ENCODE measurements at regions not wholly inside any gene's neighbourhood (a gene's known extent, or its start where the extent isn't known, plus 50 kb on each side); places are given as distances from the start of the nearest gene placed in this dataset.

GRCh38 chr18:52237551-52237950 lies 102.4 kb upstream of the DCC start:
- Histone ChIP-seq H3K4me1 (ENCODE audit: insufficient read depth, low read length) (no peaks in the 10 kb centered on the region), H4K20me1 (ENCODE audit: insufficient read depth, low read length) (no peaks in the 10 kb centered on the region), H3K27ac (ENCODE audit: extremely low read length, insufficient read depth, low read length) (no peak overlapping the region), H3K4me2 (ENCODE audit: low read depth, low read length) (no peak overlapping the region), H3K4me3 (replicated peaks in 1 of 3; ENCODE audit: insufficient read depth in 1 of 3, low read depth in 2 of 3, low read length in 3 of 3) (no peak overlapping the region), H3K79me2 (ENCODE audit: insufficient read depth, low read length) (no peaks in the 10 kb centered on the region), H3K9me3 (ENCODE audit: low read length) (peaks cover 21% of the 10 kb centered on the region), H2AFZ (ENCODE audit: low read length) (no peak overlapping the region), H3K27me3 (ENCODE audit: control insufficient read depth in 1 of 2, insufficient read depth in 2 of 2, low read length in 2 of 2) (no peaks in the 10 kb centered on the region), H3K36me3 (replicated peaks in 1 of 2; ENCODE audit: control insufficient read depth in 1 of 2, insufficient read depth in 2 of 2, low read length in 2 of 2) (no peaks in the 10 kb centered on the region), H3K9ac (ENCODE audit: insufficient read depth, low read depth, low read length) (no peak overlapping the region)
- DNase-seq (ENCODE audit: low spot score) (no peak), ATAC-seq (no peak), FAIRE-seq (no peak)
- ChIA-PET POLR2A (no interaction called here), CTCF (ENCODE audit: low intra/inter-chr PET ratio, low total read pairs) (no interaction called here)
- TF ChIP-seq GFI1 (CRISPR knock-in tag; IDR thresholded peaks at IDR 0.05; ENCODE audit: borderline replicate concordance) (no peak), FIP1L1 (IDR thresholded peaks at IDR 0.05; ENCODE audit: borderline replicate concordance, insufficient read depth, low read depth, low read length) (no peak), FOSL2 (CRISPR knock-in tag; IDR thresholded peaks at IDR 0.05) (no peak), PCBP2 (optimal IDR thresholded peaks at IDR 0.05; ENCODE audit: low read depth, low read length, poor library complexity, severe bottlenecking) (no peak), XBP1 (CRISPR knock-in tag; IDR thresholded peaks at IDR 0.05) (no peak), ZIK1 (CRISPR knock-in tag; IDR thresholded peaks at IDR 0.05; ENCODE audit: borderline replicate concordance, low read depth) (no peak), KDM3A (CRISPR knock-in tag; IDR thresholded peaks at IDR 0.05; ENCODE audit: low read depth) (no peak)
- intact Hi-C loops (cut with micrococcal nuclease; ENCODE audit: unreplicated experiment) (no loop called here), in situ Hi-C loops (cut with HindIII; ENCODE audit: extremely low pct_ligation_motif_present, low pct_unique_long_range_greater_than_20kb) (no loop called here)
- 20% methylated on average over 2 of the region's 2 CpGs for WGBS (ENCODE audit: low lambda C conversion rate)
- BruUV-seq (replicated peaks) = no TSS peak

GRCh38 chr18:52242711-52243110 lies 97.3 kb upstream of the DCC start:
- CTCF ChIA-PET (ENCODE audit: low intra/inter-chr PET ratio, low total read pairs) = no interaction called here
- intact Hi-C loops (cut with micrococcal nuclease; ENCODE audit: unreplicated experiment) = no loop called here
- 0% methylated on average over 2 of the region's 2 CpGs for WGBS (ENCODE audit: low lambda C conversion rate)

More at GRCh38 chr18:52242711-52243110, 97.3 kb upstream of the DCC start:
- no peak overlapping the region for H3K4me3 ChIP-seq (replicated peaks in 1 of 3; ENCODE audit: insufficient read depth in 1 of 3, low read depth in 2 of 3, low read length in 3 of 3)
- no peak overlapping the region for H3K4me2 ChIP-seq (ENCODE audit: low read depth, low read length)
- no peak overlapping the region for H3K9ac ChIP-seq (ENCODE audit: insufficient read depth, low read depth, low read length)
- BruUV-seq (replicated peaks) = no TSS peak
- no peak for ATAC-seq
- in situ Hi-C loops (cut with HindIII; ENCODE audit: extremely low pct_ligation_motif_present, low pct_unique_long_range_greater_than_20kb) = no loop called here
- H3K79me2 ChIP-seq (ENCODE audit: insufficient read depth, low read length) = no peaks in the 10 kb centered on the region
- H4K20me1 ChIP-seq (ENCODE audit: insufficient read depth, low read length) = no peaks in the 10 kb centered on the region
- no peak overlapping the region for H3K27ac ChIP-seq (ENCODE audit: extremely low read length, insufficient read depth, low read length)
- no peaks in the 10 kb centered on the region for H3K27me3 ChIP-seq (ENCODE audit: control insufficient read depth in 1 of 2, insufficient read depth in 2 of 2, low read length in 2 of 2)
- no peaks in the 10 kb centered on the region for H3K4me1 ChIP-seq (ENCODE audit: insufficient read depth, low read length)
- POLR2A ChIA-PET = no interaction called here
- H3K36me3 ChIP-seq (replicated peaks in 1 of 2; ENCODE audit: control insufficient read depth in 1 of 2, insufficient read depth in 2 of 2, low read length in 2 of 2) = no peaks in the 10 kb centered on the region
- TF ChIP-seq CEBPB (IDR thresholded peaks at IDR 0.05; ENCODE audit: borderline replicate concordance, low read depth, low read length) = peak; percentile 14; the same call in 1 of the 2 replicates
- no peak for TF ChIP-seq ZNF737 (CRISPR knock-in tag; IDR thresholded peaks at IDR 0.05; ENCODE audit: borderline replicate concordance)
- TF ChIP-seq ISL2 (CRISPR knock-in tag; IDR thresholded peaks at IDR 0.05) = no peak
- TF ChIP-seq NFIC (IDR thresholded peaks at IDR 0.05; ENCODE audit: low read length) = no peak
- TF ChIP-seq RFXANK (CRISPR knock-in tag; IDR thresholded peaks at IDR 0.05) = no peak
- TF ChIP-seq ZNF558 (CRISPR knock-in tag; IDR thresholded peaks at IDR 0.05; ENCODE audit: borderline replicate concordance) = no peak
- no peak for FAIRE-seq
- no peak overlapping the region for H2AFZ ChIP-seq (ENCODE audit: low read length)
- peaks cover 47% of the 10 kb centered on the region for H3K9me3 ChIP-seq (ENCODE audit: low read length)
- DNase-seq (ENCODE audit: low spot score) = no peak

All from HepG2 (cell line).